ENCODE measurements at regions not wholly inside any gene's neighbourhood (a gene's known extent, or its start where the extent isn't known, plus 50 kb on each side); places are given as distances from the start of the nearest gene placed in this dataset.
"Not testable (repeated sequence)": the region's sequence is repeated elsewhere in the genome, so short reads cannot be mapped to it uniquely, and the experiment has no call there.

DNA sequence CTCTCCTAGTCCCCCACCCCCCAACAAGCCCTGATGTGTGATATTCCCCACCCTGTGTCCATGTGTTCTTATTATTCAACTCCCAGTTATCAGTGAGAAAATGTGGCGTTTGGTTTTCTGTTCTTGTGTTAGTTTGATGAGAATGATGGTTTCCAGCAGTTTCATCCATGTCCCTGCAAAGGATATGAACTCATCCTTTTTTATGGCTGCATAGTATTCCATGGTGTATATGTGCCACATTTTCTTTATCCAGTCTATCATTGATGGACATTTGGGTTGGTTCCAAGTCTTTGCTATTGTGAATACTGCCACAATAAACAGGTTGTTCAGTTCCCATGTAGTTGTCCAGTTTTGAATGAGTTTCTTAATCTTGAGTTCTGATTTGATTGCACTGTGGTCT lies 1006.1 kb upstream of the MIR17HG start:
- TF ChIP-seq, protein P1, sequence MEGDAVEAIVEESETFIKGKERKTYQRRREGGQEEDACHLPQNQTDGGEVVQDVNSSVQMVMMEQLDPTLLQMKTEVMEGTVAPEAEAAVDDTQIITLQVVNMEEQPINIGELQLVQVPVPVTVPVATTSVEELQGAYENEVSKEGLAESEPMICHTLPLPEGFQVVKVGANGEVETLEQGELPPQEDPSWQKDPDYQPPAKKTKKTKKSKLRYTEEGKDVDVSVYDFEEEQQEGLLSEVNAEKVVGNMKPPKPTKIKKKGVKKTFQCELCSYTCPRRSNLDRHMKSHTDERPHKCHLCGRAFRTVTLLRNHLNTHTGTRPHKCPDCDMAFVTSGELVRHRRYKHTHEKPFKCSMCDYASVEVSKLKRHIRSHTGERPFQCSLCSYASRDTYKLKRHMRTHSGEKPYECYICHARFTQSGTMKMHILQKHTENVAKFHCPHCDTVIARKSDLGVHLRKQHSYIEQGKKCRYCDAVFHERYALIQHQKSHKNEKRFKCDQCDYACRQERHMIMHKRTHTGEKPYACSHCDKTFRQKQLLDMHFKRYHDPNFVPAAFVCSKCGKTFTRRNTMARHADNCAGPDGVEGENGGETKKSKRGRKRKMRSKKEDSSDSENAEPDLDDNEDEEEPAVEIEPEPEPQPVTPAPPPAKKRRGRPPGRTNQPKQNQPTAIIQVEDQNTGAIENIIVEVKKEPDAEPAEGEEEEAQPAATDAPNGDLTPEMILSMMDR (IDR thresholded peaks at IDR 0.05; ENCODE audit: low read depth, low read length), result not testable (repeated sequence)
- not testable (repeated sequence) for TF ChIP-seq EZH2phosphoT487 (IDR thresholded peaks at IDR 0.05; ENCODE audit: low read depth)

All from OCI-LY3 (cell line).